ENCODE measurements at regions not wholly inside any gene's neighbourhood (a gene's known extent, or its start where the extent isn't known, plus 50 kb on each side); places are given as distances from the start of the nearest gene placed in this dataset.

DNA sequence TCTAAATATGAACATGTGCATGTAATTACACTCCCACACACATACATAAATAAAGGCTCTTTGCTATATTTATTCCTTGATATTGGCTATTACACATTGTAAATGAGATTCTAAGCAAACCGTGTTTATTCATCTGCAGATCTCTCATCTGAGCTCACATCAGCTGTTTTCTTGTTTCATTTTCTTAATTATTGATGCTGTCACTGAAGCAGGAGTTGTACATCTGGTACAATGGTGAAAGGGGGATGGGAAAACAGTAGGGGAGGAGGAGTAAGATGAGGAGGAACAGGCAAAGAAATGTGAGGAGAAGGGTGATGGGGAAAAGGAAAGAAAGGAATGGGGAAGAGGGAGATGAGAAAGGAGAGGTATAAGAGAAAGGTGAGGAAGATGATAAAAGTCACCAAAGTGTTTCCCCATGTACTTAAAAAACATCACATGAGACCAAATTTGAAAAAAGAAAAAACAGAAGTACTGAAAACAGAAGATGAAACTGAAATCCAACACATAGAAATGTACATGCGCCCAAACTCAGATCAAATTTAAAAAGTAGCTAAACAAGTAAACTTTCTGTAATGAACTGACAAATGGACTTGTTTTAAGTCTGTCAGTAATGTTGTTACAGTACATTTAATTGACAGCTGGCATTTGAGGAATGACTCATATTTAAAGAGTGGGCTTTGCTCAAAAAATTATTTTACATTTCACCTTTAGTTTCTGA, 472.2 kb downstream of the ARL4A start:
- DNase-seq = no peak

DNA sequence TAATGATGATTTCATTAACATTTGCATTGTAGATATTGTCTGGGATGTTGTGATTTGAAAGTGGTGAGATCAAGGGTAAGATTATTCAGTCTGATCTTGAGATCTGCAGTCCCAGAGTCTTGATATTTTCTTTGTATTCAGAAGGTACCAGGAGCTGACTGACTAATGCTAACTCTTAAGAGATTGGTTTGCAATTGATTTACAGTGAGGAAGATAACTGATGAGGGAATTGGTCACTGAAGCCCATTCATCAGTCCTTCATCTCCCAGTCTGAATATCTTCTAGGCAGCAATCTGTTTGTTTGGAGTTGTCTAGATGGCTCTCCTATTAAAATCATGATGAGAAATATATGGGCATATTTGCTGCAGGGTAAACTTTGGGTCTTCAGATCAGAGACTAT, 473.7 kb downstream of the ARL4A start:
- no peak for DNase-seq

DNA sequence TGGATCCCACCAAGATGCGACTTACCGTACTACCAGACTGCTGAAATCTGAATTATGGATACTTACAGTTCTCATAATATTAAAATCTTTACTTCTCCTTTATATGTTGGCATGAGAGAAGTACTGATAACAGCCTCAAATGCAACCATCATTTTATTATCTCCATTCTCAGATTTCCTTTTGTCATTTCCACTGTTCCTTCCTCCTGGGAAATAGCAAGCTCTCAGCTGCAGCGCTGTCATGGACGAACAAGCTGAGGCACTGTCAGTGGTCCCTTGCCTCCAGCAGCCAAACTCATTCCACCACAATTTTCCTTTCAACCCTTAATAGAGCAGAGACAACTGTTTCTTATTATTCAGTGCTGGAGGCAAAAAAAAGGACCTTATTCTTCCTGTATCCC, 478.4 kb downstream of the ARL4A start:
- no peak for DNase-seq

DNA sequence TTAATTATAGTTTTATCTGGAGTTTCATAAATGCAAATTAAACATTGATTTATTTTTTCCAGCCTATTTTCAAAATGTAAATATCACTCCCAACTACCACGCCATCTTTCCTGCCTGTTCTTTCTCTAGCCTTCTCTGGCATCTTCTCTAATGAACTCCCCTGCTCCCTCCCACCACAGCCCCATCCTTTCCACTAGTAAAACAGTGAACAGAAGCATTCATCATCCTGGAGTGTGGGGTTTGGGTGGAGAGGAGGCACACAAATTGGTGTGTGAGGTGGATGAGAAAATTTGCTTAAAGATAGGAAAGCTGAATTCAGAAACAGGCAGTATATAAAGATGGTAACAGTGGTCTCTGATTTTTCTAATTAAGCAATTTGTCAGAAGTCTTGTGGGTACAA, 479.4 kb downstream of the ARL4A start:
- no peak for DNase-seq

DNA sequence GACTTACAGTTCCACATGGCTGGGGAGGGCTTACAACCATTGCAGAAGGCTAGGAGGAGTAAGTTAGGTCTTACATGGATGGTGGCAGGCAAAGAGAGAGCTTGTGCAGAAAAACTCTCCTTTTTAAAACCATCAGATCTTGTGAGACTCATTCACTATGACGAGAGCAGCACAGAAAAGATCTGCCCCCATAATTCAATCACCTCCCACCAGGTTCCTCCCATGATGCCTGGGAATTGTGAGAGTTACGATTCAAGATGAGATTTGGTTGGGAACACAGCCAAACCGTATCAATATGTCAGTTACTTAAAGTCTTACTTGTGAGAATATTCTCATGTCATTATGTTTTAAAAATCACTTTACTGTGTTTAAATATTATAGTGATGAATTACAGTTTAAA, 481.9 kb downstream of the ARL4A start:
- DNase-seq = no peak

DNA sequence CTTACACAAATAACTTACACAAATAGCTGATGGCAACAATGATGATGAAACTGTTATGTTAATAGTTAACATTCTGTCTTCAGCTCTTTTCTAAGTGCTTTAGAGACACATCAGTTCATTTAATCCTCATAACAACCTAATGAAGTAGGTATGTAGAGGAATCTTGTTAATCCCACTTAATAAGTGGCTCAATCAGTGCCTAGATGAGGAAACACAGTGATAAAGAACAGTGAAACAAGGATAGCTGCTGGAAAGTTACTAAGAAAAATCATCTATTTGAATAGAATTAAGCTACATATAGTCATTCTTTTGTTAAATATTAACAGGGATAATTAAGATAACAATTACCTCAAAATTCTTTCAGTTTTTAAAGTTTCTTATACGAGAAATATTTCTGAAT, 487.6 kb downstream of the ARL4A start:
- no peak for DNase-seq

DNA sequence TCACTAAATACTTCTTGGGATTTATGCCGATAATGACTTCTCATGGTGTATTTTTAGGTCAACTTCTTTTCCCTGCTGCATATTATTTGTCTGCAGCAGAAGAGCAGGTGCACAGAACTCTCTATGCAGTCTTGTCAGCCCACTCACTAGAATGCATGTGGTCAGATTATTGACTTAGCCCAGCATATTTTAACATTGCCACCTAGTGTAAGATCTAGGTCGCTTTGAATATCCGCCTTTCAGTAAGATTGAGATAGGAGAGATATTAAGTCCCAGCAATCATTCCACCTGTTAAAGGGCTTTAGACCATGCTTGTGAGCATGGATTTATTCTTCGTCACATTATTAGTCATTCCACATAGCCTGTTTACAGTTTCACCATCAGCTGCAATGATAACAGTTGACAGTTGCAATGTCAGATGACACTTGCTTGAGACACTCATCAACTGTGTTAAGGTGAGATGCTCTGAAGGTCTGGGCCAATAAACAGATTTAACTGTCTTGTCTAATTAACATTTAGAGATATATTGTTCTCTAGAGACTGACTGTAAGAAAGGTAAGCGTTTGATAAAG, 491.7 kb downstream of the ARL4A start:
- no peak for DNase-seq

DNA sequence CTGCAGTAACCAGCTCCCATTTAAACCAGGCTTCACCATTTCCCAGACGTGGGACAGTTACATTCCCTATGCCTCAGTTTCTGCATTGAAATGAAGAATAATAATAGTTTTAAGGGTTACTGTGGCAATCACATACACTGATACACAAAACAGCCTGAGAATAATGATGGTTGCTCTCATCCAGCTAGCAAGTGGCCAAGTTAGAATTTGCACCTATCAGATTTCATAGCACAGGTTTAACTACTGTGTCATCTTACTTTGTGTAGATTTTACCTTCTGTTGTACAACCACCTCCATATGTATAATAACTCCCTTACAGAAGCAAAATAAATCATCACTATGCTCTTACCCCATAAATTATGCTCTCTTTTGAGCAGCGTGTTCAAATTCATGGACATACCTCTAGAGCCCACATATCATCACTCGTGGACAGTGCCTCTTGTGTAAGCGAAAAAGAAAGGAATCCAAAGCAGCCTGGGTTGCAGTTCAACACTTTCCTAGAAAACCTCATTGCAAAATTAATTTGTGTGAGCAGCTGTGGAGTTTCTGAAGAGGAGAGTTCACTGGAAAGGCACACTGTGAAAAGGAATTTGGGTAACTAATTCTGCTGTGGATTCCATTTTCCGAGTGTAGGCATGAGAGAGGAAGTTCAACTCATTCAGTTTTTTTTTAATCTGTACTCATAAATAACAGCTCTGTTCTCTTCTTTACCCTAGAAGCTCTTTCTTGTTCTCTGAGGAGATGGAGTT, 492.5 kb downstream of the ARL4A start:
- no peak for DNase-seq

DNA sequence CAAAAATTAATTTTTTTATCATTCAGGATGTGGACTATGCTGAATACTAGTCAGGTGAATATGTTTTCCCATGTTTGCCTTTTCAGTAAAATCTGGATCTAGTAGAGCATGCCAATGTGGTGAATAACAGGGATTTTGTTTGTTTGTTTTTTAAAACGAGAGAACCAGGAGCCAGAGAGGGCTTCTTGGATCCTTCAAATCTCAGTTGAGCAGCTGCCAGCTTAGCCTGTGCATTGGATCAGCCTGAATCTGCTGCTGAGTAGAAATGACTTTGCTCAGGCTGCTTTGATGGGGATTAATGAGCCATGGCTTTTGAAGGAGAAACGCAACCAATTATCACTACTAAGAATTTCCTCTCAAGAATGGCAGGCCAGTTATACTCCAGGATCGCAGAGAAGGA, 493.8 kb downstream of the ARL4A start:
- DNase-seq = peak; percentile 46

DNA sequence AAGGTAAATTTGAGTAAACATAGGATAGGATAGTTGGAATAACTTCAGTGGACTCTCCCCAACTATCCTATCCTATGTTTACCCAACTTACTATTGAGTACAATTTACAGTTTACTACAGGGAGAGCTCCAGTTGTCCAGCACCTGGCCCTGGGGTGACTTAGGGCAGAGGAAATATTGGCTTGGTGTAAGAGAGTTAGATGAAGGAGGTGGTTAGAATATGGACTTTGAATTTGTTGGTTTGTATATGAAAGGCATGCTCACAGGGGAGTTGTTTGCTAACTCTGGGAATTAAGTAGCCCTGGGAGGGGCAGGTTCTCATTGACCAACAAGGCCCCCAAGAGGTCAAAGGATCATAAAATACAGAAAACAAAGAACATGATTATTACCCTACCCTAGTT, 497.7 kb downstream of the ARL4A start:
- no peak for DNase-seq

DNA sequence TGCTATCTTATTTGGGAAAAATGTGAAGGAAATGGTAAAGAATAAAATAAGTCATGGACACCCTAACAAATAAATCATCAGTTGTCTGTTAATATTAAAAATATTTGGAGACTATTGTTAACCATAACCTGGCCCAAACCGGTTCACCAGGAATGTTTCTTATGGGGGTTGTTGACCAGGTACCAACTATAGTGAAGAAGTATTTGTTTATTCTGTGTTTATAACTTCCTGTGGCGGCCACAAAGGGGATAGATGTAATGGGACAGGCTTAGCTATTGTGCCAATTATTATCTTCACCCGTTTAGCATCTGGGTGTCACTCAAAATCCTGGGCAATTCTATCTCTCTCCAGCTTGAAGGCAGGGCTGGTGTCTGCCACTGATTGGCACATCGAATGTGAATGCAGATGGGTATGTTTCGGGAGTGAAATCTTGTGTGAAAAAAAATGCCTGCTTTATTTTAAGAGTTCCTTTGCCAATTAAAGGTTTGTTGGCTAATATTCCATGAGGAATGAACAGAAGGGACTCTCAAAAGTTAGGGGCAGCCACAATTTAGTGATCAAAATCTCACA, 500.9 kb downstream of the ARL4A start:
- DNase-seq = no peak

DNA sequence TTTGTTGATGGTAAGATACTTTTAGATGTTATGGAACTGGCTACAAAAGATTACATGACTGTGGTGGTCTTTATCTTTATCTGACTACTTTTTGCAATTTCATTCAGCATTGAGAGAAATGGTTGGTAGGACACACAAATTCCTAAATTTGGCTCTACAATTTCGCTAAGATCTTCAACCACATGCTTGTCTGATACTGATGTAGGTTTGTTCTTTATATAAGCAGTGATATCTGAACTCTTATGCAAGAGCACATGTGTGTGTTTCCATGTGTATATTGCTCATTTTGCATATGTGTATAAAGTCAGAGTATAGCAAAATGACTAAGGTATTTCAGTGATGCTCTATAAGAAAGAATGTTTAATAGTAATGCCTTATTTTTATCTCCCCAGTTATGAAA, 501.5 kb downstream of the ARL4A start:
- no peak for DNase-seq

DNA sequence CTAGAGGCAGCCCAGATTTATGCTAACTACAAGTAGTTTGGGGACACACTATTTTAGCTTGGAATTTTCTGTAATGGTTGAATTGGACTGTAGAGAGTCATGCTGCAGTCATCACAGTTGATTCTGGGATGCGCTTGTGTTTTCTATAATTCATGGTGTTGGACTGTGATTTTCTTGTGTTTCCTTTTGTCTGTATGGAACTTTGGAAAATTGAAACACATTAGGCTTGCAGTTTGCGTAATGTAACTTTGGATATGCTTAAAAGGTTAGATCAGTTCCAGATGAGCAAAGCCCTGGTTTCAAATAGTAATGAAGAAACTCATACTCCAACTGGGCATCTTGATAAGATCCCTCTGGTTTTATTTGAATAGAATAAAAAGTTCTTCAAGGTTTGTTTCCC, 502.2 kb downstream of the ARL4A start:
- DNase-seq = no peak

DNA sequence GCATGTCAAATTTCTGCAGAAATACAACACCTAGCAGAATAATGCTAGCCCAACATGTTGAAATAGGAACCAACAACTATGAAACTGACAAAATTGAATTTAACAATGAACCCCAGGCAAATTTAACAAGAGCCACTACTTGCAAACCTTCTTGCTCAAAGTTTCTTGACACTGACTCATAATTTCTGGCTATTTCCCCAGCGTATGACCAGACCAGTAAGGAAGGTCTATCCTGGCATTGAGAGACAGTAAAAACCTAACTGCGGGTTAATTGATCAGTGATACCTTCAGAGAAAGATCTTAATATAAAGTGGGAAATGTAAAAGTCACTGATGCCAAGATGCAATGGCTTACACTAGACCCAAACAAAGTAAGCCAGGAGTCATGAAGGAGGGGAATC, 510.1 kb downstream of the ARL4A start:
- no peak for DNase-seq

DNA sequence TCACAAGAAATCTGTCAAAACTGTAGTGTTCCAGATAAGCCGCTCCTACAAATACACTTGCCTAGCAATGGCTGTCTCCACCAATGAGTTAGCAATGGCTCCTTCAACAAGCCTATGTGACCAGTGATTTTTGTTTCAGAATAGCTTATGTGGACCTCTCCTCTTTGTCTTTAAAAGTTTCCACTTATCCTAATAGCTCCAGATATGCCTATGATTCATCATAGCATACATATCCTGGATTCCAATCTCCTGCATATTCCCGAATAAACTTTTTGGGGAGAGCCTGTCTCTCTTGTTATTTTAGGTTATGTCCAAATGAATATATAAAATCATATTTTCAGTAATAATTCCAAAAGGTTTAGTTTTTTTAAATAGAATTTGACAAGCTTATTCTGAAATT, 510.6 kb downstream of the ARL4A start:
- DNase-seq = no peak

DNA sequence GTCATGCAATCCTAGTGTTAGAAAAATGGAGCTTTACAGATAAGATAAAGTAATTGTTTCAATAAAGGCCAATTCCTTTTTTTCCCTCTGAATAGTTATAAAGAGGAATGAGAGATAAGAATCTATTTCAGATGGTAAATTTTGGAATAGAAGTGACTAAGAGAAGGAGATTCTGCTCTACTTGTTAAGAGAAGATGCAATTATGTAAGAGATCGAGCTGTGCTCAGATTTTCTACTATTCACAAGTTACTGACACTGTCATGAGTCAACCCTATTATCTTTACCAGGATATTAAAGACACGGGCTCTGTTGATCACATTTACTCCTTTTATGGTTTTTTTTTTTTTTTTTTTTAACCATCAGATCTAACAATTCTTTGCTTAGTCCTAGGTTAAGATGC, 511.3 kb downstream of the ARL4A start:
- no peak for DNase-seq

DNA sequence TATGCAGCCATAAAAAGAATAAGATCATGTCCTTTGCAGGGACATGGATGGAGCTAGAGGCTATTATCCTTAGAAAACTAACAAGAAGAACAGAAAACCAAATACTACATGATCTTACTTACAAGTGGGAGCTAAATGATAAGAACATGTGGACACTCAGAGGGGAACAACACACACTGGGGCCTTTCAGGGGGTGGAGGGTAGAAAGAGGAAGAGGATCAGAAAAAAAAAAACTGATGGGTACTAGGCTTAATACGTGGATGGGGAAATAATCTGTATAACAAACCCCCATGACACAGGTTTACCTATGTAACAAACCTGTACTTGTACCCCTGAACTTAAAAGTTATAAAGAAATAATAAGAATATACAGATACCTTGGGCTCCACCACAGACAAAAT, 514.2 kb downstream of the ARL4A start:
- DNase-seq = no peak

DNA sequence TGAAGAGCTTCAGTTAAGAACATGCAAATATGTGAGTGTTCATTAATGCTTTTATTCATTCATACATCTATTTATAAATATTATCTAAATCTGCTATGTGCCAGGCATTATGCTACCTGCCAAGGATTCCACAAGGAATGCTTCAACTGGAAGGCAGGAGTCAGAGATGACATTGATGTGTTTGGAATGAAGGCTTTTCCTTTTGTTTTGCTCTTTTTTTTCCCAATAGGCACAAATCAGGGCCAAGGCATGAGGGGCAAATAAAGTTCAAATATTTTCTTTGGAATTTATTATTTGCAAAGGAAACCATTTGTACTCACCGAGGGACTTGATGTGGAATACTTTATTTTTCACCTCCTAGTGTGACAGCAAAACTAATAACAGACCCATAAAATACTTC, 530.3 kb downstream of the ARL4A start:
- no peak for DNase-seq

DNA sequence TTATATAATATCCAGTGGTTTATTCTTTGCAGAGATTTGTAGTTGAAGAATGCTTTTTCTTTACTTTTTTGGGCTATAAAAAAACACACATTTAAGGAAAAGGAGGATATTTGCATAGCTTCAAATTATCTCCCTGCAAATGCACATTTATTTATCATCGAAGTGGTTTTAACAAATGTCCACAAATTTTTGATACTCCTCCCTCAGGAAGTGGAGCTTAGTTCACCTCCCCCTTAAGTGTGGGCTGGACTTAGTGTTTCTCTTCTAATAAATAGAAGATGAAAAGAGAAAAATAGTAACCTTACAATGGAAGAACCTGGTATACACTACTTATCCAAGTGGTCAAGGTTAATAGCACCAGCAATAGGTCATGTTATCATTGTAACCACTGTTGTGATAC, 537.6 kb downstream of the ARL4A start:
- DNase-seq = no peak

DNA sequence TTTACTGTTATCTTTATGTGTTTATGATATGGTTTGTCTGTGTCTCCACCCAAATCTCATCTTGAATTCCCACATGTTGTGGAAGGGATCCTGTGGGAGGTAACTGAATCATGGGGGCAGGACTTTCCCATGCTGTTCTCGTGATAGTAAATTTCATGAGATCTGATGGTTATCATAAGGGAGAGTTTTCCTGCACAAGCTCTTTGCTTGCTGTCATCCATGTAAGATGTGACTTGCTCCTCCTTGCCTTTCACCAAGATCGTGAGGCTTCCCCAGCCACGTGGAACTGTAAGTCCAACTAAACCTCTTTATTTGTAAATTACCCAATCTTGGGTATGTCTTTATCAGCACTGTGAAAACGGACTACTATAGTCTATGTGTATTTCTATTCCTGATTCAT, 539.0 kb downstream of the ARL4A start:
- no peak for DNase-seq

DNA sequence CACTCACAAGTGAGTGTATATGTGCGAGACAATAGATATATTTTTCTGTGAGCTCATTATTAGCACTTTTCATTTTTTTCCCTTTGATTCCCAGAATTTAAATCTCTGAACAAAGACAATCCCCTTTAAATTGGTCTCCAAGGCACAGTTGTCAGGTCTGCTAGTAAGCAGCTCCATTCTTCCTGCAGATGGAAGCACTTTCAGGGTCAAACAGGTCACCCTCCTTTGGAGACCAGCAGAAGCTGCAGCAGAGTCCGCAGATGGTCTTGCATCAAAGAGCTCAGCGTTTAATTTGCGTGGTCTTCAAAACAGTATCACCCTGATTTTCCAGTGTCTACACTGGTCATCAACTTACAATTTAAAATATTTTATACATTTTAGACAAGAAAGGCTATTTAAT, 543.8 kb downstream of the ARL4A start:
- DNase-seq = no peak

DNA sequence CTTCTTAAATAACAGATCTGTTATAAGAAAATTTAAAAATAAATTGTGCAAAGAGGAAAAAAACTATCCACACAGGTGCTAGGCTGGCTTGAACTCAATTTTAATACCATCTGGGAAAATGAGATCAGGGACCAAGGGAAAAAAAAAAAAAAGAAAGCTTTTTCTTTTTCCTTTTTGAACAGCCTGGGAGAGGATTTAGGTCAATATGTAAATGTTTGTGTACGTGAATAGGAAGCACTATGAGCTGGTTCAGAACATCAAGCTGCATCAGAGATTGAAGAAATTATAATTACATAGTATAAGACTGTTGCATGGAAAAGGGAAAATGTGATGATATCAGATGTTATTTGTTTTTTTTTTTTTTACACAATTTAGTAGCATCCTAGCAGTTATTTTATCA, 548.0 kb downstream of the ARL4A start:
- no peak for DNase-seq

DNA sequence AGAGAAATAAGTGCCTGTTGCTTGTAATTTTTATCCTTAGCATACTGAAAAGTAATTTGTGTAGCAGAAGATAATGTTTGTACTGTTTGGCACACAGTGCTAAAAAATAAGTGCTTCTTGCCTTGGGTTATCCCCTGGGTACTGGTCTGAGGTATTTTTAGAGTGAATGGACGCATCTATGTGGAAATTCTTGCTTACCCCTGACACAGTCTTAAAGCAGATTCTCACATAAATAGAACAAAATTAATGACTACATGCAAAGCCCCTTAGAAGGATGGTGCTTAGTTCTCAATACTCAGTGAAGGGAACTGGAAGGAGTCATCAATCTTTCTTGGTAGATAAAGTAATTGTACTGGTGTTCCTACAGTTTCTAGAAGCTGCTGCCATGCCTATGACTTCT, 548.6 kb downstream of the ARL4A start:
- no peak for DNase-seq

DNA sequence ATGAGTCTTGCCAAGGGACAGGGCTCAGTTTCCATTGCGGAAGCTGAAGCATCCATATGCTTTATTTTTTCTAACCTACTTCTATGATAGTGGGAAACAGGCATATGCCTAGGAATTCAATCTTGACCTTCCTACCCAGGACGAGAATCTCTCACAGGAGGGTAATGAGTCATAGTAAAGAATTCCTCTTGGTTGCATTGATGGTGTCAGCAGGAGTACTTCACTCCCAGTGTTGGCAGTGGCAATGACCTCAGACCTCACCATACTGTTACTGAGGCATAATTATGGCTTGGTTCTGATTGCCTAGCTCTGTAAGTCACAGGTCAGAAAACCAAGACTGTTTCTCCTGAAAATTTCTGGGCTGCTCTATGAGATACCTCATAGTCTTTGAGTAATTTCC, 552.9 kb downstream of the ARL4A start:
- no peak for DNase-seq
